Sigmoid colon (tissue), 4 donors: ENCODE measurements at regions not wholly inside any gene's neighbourhood (a gene's known extent, or its start where the extent isn't known, plus 50 kb on each side); places are given as distances from the start of the nearest gene placed in this dataset.

Source experiments
- CTCF ChIP-seq, 4 experiments: fragments of 450-650 bp in 3 of 4; fragments of 200-600 bp in 1 of 4; IDR thresholded peaks; one replicate each; pipeline ENCODE4 v1.5.1; 2016 to 2019; ENCODE audit warnings: antibody characterized with exemption in 4 of 4, mild to moderate bottlenecking in 3 of 4, moderate library complexity in 2 of 4
- EP300 ChIP-seq, 4 donors: sonication (generic); formaldehyde crosslinking; IDR thresholded peaks; one replicate each; pipeline ENCODE4 v1.6.1; 2017; ENCODE audit warnings: antibody characterized with exemption in 4 of 4

DNA sequence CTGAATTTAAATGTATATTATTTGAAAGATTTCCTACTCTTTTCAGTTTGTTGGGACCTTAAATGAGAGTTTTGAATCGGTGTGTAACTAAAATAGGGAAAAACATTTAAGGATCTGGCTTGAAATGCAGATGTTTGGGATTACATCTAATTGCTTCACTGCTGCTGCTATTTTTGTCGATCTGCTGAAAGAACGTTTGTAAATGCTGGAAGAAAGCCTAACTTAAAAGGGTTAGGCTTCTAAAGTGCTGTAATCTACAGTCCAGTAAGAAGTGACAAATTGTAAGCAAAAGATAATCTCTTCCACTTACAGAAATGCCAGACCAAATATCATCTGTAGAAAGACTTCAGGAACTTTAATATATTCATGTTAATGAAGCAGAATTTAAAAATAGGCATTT, 691.6 kb downstream of the ZNF385D start:
- TF ChIP-seq CTCF (IDR thresholded peaks at IDR 0.05), result no peak
- no peak for TF ChIP-seq EP300 (IDR thresholded peaks at IDR 0.05)
